GM12892 (cell line): ENCODE measurements at regions not wholly inside any gene's neighbourhood (a gene's known extent, or its start where the extent isn't known, plus 50 kb on each side); places are given as distances from the start of the nearest gene placed in this dataset.

Experiments
- POLR2A ChIP-seq: IDR thresholded peaks from 2 replicates; pipeline ENCODE4 v1.6.1; 2011; ENCODE audit warnings: low read depth, low read length, control low read depth
- POLR2AphosphoS5 ChIP-seq: IDR thresholded peaks from 2 replicates; pipeline ENCODE4 v1.6.1; 2011; ENCODE audit warnings: low read depth, low read length, control low read depth

- no peak for TF ChIP-seq POLR2A
- TF ChIP-seq POLR2AphosphoS5: no peak
These were observed 378.5 kb downstream of the PLK2 start for GRCh38 chr5:58081435-58081834.
